ENCODE measurements at regions not wholly inside any gene's neighbourhood (a gene's known extent, or its start where the extent isn't known, plus 50 kb on each side); places are given as distances from the start of the nearest gene placed in this dataset.

- TF ChIP-seq, protein P1, sequence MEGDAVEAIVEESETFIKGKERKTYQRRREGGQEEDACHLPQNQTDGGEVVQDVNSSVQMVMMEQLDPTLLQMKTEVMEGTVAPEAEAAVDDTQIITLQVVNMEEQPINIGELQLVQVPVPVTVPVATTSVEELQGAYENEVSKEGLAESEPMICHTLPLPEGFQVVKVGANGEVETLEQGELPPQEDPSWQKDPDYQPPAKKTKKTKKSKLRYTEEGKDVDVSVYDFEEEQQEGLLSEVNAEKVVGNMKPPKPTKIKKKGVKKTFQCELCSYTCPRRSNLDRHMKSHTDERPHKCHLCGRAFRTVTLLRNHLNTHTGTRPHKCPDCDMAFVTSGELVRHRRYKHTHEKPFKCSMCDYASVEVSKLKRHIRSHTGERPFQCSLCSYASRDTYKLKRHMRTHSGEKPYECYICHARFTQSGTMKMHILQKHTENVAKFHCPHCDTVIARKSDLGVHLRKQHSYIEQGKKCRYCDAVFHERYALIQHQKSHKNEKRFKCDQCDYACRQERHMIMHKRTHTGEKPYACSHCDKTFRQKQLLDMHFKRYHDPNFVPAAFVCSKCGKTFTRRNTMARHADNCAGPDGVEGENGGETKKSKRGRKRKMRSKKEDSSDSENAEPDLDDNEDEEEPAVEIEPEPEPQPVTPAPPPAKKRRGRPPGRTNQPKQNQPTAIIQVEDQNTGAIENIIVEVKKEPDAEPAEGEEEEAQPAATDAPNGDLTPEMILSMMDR (IDR thresholded peaks at IDR 0.05): no peak
- TF ChIP-seq ZFX (IDR thresholded peaks at IDR 0.05; ENCODE audit: borderline replicate concordance): no peak
These were observed 80.3 kb upstream of the FST start for GRCh38 chr5:53399926-53400697.
